Mucosa of stomach (tissue), 1 donor: ENCODE measurements at regions not wholly inside any gene's neighbourhood (a gene's known extent, or its start where the extent isn't known, plus 50 kb on each side); places are given as distances from the start of the nearest gene placed in this dataset.
"Not testable (repeated sequence)": the region's sequence is repeated elsewhere in the genome, so short reads cannot be mapped to it uniquely, and the experiment has no call there.

Experiments used
- H3K27me3 ChIP-seq: one replicate; pipeline ENCODE4 v1.7.0; 2013; ENCODE audit warnings: mild to moderate bottlenecking, low read length; ENCODE audit not compliant: control insufficient read depth, insufficient read depth
- H3K36me3 ChIP-seq: one replicate; pipeline ENCODE4 v1.7.0; 2013; ENCODE audit warnings: low read length; ENCODE audit not compliant: control insufficient read depth, insufficient read depth
- H3K4me1 ChIP-seq: one replicate; pipeline ENCODE4 v1.7.0; 2013; ENCODE audit warnings: mild to moderate bottlenecking, low read length; ENCODE audit not compliant: control insufficient read depth, insufficient read depth
- H3K4me3 ChIP-seq: one replicate; pipeline ENCODE4 v1.7.0; 2013; ENCODE audit warnings: low read length
- H3K9ac ChIP-seq: one replicate; pipeline ENCODE4 v1.7.0; 2013; ENCODE audit warnings: mild to moderate bottlenecking, low read length, moderate library complexity
- H3K9me3 ChIP-seq: one replicate; pipeline ENCODE4 v1.7.0; 2013; ENCODE audit warnings: mild to moderate bottlenecking, low read length, moderate library complexity; ENCODE audit not compliant: control insufficient read depth
- donor health status: Pancreatic carcinoma.

DNA sequence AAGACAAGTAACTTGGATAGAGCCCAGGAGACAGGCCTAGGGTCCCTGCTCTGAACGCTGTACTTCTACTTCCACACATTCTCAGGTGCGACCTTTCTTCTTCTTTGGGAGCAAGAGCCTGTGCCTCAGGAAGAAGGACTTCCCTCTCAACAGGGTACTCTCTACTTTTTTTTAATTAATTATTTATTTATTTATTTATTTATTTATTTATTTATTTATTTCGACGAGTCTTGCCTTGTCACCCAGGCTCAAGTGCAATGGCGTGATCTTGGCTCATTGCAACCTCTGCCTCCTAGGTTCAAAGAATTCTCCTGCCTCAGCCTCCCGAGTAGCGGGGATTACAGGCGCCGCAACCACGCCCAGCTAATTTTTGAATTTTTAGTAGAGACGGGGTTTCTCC, 361.6 kb downstream of the FAM72C start:
- H3K27me3 ChIP-seq = no peaks in the 10 kb centered on the region
- no peak overlapping the region for H3K9ac ChIP-seq
- H3K9me3 ChIP-seq = no peaks in the 10 kb centered on the region
- H3K36me3 ChIP-seq = no peaks in the 10 kb centered on the region
- no peak overlapping the region for H3K4me3 ChIP-seq
- no peaks in the 10 kb centered on the region for H3K4me1 ChIP-seq

DNA sequence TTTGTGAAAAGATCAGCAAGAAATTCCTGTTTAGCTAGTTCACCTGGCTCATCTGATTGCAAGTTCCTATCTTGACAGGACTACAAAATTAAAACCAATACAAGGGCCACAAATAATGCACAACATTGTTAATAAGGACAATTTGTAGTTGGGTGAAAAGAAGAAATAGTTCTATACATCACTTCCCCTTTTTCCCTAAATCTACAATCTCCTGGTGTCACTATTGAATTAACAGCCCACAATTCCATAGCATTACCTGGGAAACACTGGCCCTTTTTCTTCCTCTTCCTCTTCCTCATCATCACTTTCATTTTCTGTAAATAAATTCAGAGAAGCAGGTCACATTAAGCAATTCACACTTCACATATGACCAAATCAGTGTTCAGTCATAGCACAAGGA, 366.9 kb downstream of the FAM72C start:
- Histone ChIP-seq H3K9ac (no peak overlapping the region), H3K4me1 (no peaks in the 10 kb centered on the region), H3K36me3 (no peaks in the 10 kb centered on the region), H3K4me3 (no peak overlapping the region), H3K27me3 (no peaks in the 10 kb centered on the region), H3K9me3 (no peaks in the 10 kb centered on the region)

DNA sequence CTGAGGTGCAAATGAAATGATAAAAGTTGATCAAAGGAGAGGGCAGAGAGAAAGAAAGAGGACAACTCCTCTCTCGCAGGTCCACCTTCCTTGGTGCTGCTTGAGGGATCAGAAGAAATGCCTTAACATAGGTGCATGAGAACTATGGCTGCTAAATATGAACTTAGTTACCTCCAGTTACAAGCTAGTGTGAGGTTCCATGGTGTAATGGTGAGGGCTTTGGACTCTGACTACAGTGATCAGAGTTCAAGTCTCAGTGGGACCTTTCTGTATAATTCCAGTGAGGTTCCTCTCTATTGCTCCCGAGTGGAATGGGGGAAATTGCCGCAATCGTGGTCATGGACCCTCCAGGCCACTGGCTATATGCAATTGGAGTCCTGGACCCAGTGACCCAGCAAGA, 387.3 kb downstream of the FAM72C start:
- Histone ChIP-seq H3K4me1 (no peaks in the 10 kb centered on the region), H3K4me3 (no peak overlapping the region), H3K36me3 (no peaks in the 10 kb centered on the region), H3K9ac (no peak overlapping the region), H3K9me3 (no peaks in the 10 kb centered on the region), H3K27me3 (no peaks in the 10 kb centered on the region)

DNA sequence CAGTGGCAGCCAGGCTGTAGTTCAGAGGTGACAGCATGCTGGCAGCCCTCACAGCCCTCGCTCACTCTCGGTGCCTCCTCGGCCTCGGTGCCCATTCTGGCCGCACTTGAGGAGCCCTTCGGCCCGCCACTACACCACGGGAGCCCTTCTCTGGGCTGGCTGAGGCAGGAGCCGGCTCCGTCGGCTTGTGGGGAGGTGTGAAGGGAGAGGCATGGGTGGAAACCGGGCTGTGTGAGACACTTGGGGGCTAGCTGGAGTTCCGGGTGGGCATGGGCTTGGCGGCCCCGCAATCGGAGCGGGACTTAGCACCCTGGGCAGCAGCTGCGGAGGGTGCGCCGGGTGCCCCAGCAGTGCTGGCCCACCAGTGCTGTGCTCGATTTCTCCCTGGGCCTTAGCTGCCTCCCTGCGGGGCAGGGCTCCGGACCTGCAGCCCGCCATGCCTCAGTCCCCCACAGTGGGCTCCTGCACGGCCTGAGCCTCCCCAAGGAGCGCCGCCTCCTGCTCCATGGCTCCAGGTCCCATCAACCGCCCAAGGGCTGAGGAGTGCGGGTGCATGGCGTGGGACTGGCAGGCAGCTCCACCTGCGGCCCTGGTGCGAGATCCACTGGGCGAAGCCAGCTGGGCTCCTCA, 396.8 kb downstream of the FAM72C start:
- Histone ChIP-seq H3K36me3 (no peaks in the 10 kb centered on the region), H3K9ac (no peak overlapping the region), H3K4me3 (no peak overlapping the region), H3K9me3 (no peaks in the 10 kb centered on the region), H3K27me3 (no peaks in the 10 kb centered on the region), H3K4me1 (no peaks in the 10 kb centered on the region)

DNA sequence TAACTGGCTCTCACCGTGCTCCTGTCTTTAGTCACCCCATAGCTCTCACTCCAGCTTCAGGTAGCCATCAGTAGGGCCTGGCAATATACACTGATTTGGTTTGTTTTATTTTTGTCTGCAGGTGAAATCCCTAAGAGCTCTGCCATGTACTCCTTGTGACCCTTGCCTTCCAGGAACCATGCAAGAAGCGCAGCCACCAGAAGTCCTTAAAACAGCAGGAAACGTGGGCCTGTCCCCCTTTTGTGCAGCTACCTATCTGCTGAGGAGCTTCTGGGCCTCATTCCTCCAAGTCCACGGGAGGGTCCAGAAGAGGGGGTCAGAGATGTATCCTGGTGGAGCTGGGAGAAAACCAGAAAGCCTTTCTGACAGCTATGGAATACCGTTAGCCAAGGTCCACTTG, 399.1 kb downstream of the FAM72C start:
- H3K36me3 ChIP-seq, H3K9me3 ChIP-seq, H3K9ac ChIP-seq, H3K27me3 ChIP-seq, H3K4me1 ChIP-seq, H3K4me3 ChIP-seq: not testable (repeated sequence)

DNA sequence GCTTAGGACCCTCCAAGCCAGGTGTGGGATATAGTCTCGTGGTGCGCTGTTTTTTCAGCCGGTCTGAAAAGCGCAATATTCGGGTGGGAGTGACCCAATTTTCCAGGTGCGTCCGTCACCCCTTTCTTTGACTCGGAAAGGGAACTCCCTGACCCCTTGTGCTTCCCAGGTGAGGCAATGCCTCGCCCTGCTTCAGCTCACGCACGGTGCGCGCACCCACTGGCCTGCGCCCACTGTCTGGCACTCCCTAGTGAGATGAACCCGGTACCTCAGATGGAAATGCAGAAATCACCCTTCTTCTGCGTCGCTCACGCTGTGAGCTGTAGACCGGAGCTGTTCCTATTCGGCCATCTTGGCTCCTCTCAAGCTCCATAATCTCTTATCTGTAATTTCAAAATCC, 408.0 kb downstream of the FAM72C start:
- H3K4me3 ChIP-seq, H3K27me3 ChIP-seq, H3K4me1 ChIP-seq, H3K36me3 ChIP-seq, H3K9me3 ChIP-seq, H3K9ac ChIP-seq: not testable (repeated sequence)

DNA sequence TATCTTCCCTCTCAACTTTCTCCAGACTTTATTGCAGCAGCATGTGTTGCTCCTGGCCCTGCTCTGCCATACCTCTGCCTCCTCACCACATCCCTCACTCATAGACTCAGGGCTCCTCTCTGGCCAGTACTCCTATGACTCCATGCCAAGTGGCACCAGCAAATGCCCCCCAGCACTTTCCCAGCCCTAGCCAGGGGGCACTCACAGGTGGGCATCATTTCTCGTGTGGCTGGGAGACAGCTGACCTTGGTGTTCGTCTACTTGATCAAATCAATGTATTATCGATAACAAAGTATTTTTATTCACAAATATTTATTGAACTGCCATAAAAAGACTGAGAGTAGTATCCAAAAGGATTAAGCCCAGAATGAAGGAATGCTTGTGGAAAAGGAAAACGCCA, 418.2 kb downstream of the FAM72C start:
- Histone ChIP-seq H3K9ac (no peak overlapping the region), H3K27me3 (no peaks in the 10 kb centered on the region), H3K9me3 (no peaks in the 10 kb centered on the region), H3K36me3 (no peaks in the 10 kb centered on the region), H3K4me3 (no peak overlapping the region), H3K4me1 (no peaks in the 10 kb centered on the region)

DNA sequence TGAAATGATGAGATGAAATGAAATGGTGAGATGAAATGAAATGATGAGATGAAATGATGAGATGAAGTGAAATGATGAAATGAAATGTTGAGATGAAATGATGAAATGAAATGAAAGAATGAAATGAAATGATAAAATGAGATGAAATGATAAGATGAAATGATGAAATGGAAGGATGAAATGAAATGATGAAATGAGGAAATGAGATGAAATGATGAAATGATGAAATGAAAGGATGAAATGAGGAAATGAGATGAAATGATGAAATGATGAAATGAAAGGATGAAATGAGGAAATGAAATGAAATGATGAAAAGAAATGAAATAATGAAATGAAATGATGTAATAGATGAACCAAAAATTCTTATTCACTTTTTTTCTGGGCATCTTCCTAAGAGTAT, 467.1 kb downstream of the FAM72C start:
- H3K4me1 ChIP-seq, H3K9ac ChIP-seq, H3K27me3 ChIP-seq, H3K9me3 ChIP-seq, H3K36me3 ChIP-seq, H3K4me3 ChIP-seq: not testable (repeated sequence)

DNA sequence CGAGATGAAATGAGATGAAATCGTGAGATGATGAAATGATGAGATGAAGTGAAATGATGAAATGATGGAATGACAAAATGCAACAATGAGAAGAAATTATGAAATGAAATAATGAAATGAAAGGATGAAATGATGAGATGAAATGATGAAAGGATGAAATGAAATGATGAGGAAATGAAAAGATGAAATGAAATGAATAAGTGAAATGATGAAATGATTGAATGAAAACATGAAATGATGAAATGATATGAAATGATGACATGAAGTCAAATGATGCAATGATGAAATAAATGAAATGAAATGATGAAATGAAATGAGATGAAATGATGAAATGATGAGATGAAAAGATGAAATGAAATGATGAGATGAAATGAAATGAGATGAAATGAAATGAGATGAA, 467.7 kb downstream of the FAM72C start:
- H3K36me3 ChIP-seq, H3K4me1 ChIP-seq, H3K9me3 ChIP-seq, H3K4me3 ChIP-seq, H3K27me3 ChIP-seq, H3K9ac ChIP-seq: not testable (repeated sequence)

DNA sequence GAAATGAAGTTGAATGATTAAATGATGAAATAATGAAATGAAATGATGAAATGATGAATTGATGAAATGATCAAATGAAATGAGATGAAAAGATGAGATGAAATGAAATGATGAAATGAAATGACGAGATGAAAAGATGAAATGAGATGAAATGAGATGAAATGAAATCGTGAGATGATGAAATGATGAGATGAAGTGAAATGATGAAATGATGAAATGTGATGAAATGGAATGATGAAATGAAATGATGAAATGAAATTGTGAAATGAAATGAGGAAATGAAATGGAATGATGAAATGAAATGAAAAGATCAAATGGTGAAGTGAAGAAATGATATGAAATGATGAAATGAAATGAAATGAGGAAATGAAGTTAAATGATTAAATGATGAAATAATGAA, 468.7 kb downstream of the FAM72C start:
- H3K4me3 ChIP-seq, H3K27me3 ChIP-seq, H3K9ac ChIP-seq, H3K4me1 ChIP-seq, H3K36me3 ChIP-seq, H3K9me3 ChIP-seq: not testable (repeated sequence)

DNA sequence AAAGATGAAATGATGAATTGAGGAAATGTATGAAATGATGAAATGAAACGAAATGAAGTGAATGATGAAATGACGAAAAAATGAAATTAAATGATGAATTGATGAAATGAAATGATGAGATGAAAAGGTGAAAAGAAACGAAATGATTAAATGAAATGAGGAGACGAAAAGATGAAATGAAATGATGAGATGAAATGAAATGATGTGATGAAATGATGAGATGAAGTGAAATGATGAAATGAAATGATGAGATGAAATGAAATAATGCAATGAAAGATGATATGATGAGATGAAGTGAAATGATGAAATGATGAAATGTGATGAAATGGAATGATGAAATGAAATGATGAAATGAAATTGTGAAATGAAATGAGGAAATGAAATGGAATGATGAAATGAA, 469.7 kb downstream of the FAM72C start:
- not testable (repeated sequence) for H3K9ac ChIP-seq, H3K27me3 ChIP-seq, H3K4me1 ChIP-seq

DNA sequence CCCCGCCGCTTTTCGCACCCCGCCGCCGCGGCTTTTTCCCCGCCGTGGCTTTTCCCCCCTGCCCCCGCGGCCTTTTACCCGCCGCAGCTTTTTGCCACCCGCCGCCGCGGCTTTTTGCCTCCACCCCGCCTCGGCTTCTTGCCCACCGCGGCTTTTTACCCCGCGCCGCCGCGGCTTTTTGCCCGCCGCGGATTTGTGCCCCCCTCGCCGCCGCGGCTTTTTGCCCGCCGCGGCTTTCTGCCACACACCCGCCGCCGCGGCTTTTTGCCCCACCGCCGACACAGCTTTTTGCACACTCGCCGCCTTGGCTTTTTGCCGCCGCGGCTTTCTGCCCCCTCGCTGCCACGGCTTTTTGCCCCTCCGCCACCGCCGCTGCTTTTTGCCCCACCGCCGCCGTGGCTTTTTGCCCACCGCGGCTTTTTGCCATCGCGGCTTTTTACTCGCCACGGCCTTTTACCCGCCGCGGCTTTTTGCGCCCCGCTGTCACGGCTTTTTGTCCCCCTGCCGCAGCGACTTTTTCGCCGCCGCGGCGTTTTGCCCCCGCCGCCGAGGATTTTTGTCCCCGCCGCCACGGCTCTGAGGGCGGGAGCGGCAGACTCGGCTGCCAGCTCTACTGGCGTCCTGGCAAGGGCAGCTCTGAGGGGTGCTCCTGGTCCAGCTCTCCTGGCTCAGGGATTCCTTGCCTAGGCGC, 473.6 kb downstream of the FAM72C start:
- not testable (repeated sequence) for H3K9me3 ChIP-seq, H3K27me3 ChIP-seq, H3K4me3 ChIP-seq, H3K9ac ChIP-seq, H3K4me1 ChIP-seq, H3K36me3 ChIP-seq

More for the DNA sequence above, 469.7 kb downstream of the FAM72C start:
- not testable (repeated sequence) for H3K4me3 ChIP-seq, H3K9me3 ChIP-seq, H3K36me3 ChIP-seq

DNA sequence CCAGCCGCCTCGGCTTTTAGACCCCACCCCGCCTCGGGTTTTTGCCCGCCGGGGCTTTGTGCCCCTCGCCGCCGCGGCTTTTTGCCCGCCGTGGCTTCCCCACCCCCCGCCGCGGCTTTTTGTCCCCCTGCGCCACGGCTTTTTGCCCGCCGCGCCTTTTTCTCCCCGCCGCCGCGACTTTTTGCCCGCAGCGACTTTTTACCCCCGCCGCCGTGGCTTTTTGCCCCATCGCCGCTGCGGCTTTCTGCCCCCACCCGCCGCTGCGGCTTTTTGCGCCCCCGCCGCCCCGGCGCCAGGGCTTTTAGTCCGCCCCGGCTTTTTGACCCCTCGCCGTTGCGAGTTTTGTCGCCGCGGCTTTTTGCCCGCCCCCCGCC, 474.4 kb downstream of the FAM72C start:
- Histone ChIP-seq H3K4me3 (no peak overlapping the region), H3K36me3 (no peaks in the 10 kb centered on the region), H3K9me3 (no peaks in the 10 kb centered on the region), H3K27me3 (peaks cover 7% of the 10 kb centered on the region), H3K9ac (no peak overlapping the region), H3K4me1 (no peaks in the 10 kb centered on the region)
